Tibial nerve (tissue), 4 donors: ENCODE measurements at regions not wholly inside any gene's neighbourhood (a gene's known extent, or its start where the extent isn't known, plus 50 kb on each side); places are given as distances from the start of the nearest gene placed in this dataset.

ENCODE experiments used
- EP300 ChIP-seq, 2 donors: sonication (generic); formaldehyde crosslinking; IDR thresholded peaks; one replicate each; pipeline ENCODE4 v1.6.1; 2017; ENCODE audit warnings: antibody characterized with exemption in 2 of 2, mild to moderate bottlenecking in 1 of 2
- POLR2A ChIP-seq, 2 donors: fragments of 450-650 bp; IDR thresholded peaks; one replicate each; pipeline ENCODE4 v1.6.1; 2017; ENCODE audit warnings: antibody characterized with exemption in 2 of 2, mild to moderate bottlenecking in 2 of 2, moderate library complexity in 2 of 2
- TF ChIP-seq, protein P1 (sequence below), 5 experiments: fragments of 200-600 bp in 3 of 5; fragments of 450-650 bp in 2 of 5; sonication (generic) in 3 of 5; IDR thresholded peaks; one replicate each; pipeline ENCODE4 v1.5.1; 2016 to 2019; ENCODE audit warnings: antibody characterized with exemption in 5 of 5, mild to moderate bottlenecking in 3 of 5, moderate library complexity in 2 of 5

DNA sequence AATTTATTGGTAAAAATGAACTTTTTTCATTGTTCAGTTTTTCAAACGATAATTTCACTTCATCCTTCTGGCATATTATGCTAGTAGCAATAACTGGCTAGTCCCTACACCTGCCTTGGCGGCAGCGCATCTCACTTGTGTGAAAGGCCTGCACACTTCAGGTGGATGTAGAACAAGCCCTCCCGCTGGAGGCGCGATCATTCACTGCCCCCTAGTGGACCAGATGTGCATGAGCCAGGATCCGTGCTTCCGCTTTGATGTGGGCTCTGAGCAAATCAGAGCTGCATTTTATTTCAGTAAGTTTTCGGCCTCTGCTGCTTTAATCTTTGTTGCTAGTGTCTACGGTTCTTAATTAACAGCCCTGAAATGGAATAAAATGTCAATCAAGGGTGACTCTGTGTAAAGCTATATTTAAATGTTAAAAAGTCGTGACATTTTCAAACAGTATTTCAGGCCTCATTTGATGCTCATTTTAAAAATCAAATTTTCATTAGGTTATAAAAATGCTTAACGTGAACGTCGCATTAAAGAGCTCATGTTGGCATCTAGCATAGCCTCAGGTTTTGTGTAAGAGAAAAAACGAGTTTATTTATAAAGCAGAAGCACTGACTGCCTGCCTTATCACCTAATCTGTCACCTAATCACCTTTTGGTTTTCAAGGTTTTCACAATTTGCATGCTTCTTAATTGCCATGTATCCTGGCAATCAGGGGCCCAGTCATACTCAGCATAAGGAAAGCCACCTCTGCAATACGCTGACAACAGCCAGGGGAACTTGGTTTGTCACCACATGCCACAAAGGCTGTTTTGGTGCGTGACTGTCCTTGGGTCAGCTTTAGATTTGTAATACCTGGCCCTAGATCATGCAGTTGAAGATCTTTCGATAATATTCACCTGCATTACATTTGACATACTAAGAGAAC, 112.2 kb downstream of the TEX26 start:
- TF ChIP-seq, protein P1, sequence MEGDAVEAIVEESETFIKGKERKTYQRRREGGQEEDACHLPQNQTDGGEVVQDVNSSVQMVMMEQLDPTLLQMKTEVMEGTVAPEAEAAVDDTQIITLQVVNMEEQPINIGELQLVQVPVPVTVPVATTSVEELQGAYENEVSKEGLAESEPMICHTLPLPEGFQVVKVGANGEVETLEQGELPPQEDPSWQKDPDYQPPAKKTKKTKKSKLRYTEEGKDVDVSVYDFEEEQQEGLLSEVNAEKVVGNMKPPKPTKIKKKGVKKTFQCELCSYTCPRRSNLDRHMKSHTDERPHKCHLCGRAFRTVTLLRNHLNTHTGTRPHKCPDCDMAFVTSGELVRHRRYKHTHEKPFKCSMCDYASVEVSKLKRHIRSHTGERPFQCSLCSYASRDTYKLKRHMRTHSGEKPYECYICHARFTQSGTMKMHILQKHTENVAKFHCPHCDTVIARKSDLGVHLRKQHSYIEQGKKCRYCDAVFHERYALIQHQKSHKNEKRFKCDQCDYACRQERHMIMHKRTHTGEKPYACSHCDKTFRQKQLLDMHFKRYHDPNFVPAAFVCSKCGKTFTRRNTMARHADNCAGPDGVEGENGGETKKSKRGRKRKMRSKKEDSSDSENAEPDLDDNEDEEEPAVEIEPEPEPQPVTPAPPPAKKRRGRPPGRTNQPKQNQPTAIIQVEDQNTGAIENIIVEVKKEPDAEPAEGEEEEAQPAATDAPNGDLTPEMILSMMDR (IDR thresholded peaks at IDR 0.05), result peak; percentile 86 to 94 (median 89)
- TF ChIP-seq POLR2A (IDR thresholded peaks at IDR 0.05) (no peak), EP300 (IDR thresholded peaks at IDR 0.05) (peak in 1 of 2 donors; percentile 16)
